ENCODE measurements at regions not wholly inside any gene's neighbourhood (a gene's known extent, or its start where the extent isn't known, plus 50 kb on each side); places are given as distances from the start of the nearest gene placed in this dataset.

DNA sequence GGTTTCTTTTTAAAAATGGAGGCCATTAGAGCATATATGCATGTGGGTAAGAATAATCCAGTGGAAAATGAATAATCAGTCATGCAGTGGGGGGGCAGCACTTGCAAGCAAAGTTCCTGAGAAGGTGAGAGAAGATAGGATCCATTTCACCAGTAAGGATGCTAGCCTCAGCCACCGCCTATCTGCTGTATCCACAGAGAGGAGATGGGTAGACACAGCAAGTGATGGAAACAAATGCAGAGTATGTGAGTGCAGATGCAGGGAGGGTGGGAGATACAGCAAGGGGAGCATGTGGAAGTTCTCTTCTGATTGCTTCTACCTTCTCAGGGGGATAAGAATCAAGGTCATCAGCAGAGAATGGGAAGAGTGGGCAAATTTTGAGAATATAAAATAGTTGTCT lies 171.4 kb upstream of the PDE1C start:
- H3K27ac ChIP-seq (ENCODE audit: low read depth, low read length) = no peak overlapping the region
- no peak for ATAC-seq
- peaks cover 34% of the 10 kb centered on the region for H3K27me3 ChIP-seq (ENCODE audit: insufficient read depth, low read length)
- ChIA-PET POLR2A (no interaction called here), CTCF (no interaction called here), RAD21 (ENCODE audit: low non-redundant PET in 1 of 2, low total read pairs in 2 of 2, uncharacterized antibody in 2 of 2, unreplicated experiment in 2 of 2) (no interaction called here)
- H3K9me2 ChIP-seq (ENCODE audit: insufficient read depth) = no peaks in the 10 kb centered on the region
- no peaks in the 10 kb centered on the region for H3K4me1 ChIP-seq (ENCODE audit: control insufficient read depth in 1 of 2, insufficient read depth in 2 of 2, low read length in 2 of 2)
- H3K9me3 ChIP-seq (ENCODE audit: control insufficient read depth in 1 of 2, insufficient read depth in 1 of 2, low read depth in 1 of 2, low read length in 2 of 2) = no peaks in the 10 kb centered on the region
- no peak overlapping the region for H2AFZ ChIP-seq (ENCODE audit: low read depth, low read length, poor library complexity, severe bottlenecking)
- no peaks in the 10 kb centered on the region for H4K20me1 ChIP-seq (ENCODE audit: insufficient read depth)
- H3K36me3 ChIP-seq (ENCODE audit: control insufficient read depth in 1 of 2, insufficient read depth in 2 of 2, low read length in 2 of 2) = no peaks in the 10 kb centered on the region
- no peak overlapping the region for H3K4me2 ChIP-seq (ENCODE audit: low read length)
- no peaks in the 10 kb centered on the region for H3K79me2 ChIP-seq (ENCODE audit: insufficient read depth, low read length)
- intact Hi-C loops (cut with micrococcal nuclease) = no loop called here
- BruUV-seq (replicated peaks) = no TSS peak
- no peak overlapping the region for H3K4me3 ChIP-seq (replicated peaks in 1 of 2; ENCODE audit: low read depth in 1 of 2, low read length in 2 of 2)
- TF ChIP-seq, protein P1, sequence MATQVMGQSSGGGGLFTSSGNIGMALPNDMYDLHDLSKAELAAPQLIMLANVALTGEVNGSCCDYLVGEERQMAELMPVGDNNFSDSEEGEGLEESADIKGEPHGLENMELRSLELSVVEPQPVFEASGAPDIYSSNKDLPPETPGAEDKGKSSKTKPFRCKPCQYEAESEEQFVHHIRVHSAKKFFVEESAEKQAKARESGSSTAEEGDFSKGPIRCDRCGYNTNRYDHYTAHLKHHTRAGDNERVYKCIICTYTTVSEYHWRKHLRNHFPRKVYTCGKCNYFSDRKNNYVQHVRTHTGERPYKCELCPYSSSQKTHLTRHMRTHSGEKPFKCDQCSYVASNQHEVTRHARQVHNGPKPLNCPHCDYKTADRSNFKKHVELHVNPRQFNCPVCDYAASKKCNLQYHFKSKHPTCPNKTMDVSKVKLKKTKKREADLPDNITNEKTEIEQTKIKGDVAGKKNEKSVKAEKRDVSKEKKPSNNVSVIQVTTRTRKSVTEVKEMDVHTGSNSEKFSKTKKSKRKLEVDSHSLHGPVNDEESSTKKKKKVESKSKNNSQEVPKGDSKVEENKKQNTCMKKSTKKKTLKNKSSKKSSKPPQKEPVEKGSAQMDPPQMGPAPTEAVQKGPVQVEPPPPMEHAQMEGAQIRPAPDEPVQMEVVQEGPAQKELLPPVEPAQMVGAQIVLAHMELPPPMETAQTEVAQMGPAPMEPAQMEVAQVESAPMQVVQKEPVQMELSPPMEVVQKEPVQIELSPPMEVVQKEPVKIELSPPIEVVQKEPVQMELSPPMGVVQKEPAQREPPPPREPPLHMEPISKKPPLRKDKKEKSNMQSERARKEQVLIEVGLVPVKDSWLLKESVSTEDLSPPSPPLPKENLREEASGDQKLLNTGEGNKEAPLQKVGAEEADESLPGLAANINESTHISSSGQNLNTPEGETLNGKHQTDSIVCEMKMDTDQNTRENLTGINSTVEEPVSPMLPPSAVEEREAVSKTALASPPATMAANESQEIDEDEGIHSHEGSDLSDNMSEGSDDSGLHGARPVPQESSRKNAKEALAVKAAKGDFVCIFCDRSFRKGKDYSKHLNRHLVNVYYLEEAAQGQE (IDR thresholded peaks at IDR 0.05; ENCODE audit: low read depth) = no peak
- TF ChIP-seq EGR1 (IDR thresholded peaks at IDR 0.05; ENCODE audit: low read depth) = no peak
- no peak for TF ChIP-seq POLR2A (IDR thresholded peaks at IDR 0.05; ENCODE audit: borderline replicate concordance, extremely low read depth, insufficient read depth, insufficient read length)
- H3K9ac ChIP-seq (ENCODE audit: low read length) = no peak overlapping the region
- DNase-seq (ENCODE audit: low read depth, low spot score) = no peak

DNA sequence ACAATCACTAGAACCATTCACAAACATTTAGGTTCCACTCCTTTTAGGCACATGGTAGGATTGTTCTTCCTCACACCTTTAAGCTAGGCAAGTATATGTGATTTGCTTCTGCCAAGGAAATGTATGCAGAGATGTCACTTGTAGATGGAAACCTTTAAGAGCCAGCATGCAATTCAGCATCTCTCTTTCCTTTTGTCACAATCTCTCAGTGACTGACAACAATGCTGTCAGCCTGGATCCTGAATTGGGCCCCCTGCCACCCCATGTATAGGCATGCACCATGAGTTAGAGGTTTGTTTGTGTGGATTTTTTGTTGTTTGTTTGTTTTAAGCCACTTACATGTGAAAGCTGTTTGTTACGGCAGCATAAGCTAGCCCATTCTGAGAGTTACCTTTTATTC lies 169.6 kb upstream of the PDE1C start:
- no peak for ATAC-seq
- Histone ChIP-seq H3K4me2 (ENCODE audit: low read length) (no peak overlapping the region), H3K27me3 (ENCODE audit: insufficient read depth, low read length) (peaks cover 27% of the 10 kb centered on the region), H3K4me3 (replicated peaks in 1 of 2; ENCODE audit: low read depth in 1 of 2, low read length in 2 of 2) (no peak overlapping the region), H3K9me2 (ENCODE audit: insufficient read depth) (no peaks in the 10 kb centered on the region), H3K27ac (ENCODE audit: low read depth, low read length) (no peak overlapping the region), H2AFZ (ENCODE audit: low read depth, low read length, poor library complexity, severe bottlenecking) (no peak overlapping the region), H3K9me3 (ENCODE audit: control insufficient read depth in 1 of 2, insufficient read depth in 1 of 2, low read depth in 1 of 2, low read length in 2 of 2) (0 out of 4 replicates have a peak, but pooled peaks cover 0 to 4% of the 10 kb centered on the region in 2 experiments), H3K9ac (ENCODE audit: low read length) (no peak overlapping the region), H3K4me1 (ENCODE audit: control insufficient read depth in 1 of 2, insufficient read depth in 2 of 2, low read length in 2 of 2) (no peaks in the 10 kb centered on the region), H3K79me2 (ENCODE audit: insufficient read depth, low read length) (no peaks in the 10 kb centered on the region), H4K20me1 (ENCODE audit: insufficient read depth) (no peaks in the 10 kb centered on the region), H3K36me3 (ENCODE audit: control insufficient read depth in 1 of 2, insufficient read depth in 2 of 2, low read length in 2 of 2) (no peaks in the 10 kb centered on the region)
- ChIA-PET POLR2A (no interaction called here), RAD21 (ENCODE audit: low non-redundant PET in 1 of 2, low total read pairs in 2 of 2, uncharacterized antibody in 2 of 2, unreplicated experiment in 2 of 2) (no interaction called here), CTCF (no interaction called here)
- intact Hi-C loops (cut with micrococcal nuclease) = no loop called here
- no peak for DNase-seq (ENCODE audit: low read depth, low spot score)
- no TSS peak for BruUV-seq (replicated peaks)
- TF ChIP-seq CBX3 (IDR thresholded peaks at IDR 0.05; ENCODE audit: low read depth) (no peak), SIN3A (IDR thresholded peaks at IDR 0.05; ENCODE audit: low read depth) (no peak), ZFX (IDR thresholded peaks at IDR 0.05) (no peak), TCF7L2 (IDR thresholded peaks at IDR 0.05; ENCODE audit: borderline replicate concordance, extremely low read depth, insufficient read depth, insufficient read length) (no peak), SP1 (IDR thresholded peaks at IDR 0.05; ENCODE audit: low read depth) (no peak)
- TF ChIP-seq, protein P1 (IDR thresholded peaks at IDR 0.05; ENCODE audit: low read depth) = no peak
- TF ChIP-seq, protein P2, sequence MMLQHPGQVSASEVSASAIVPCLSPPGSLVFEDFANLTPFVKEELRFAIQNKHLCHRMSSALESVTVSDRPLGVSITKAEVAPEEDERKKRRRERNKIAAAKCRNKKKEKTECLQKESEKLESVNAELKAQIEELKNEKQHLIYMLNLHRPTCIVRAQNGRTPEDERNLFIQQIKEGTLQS (IDR thresholded peaks at IDR 0.05) = no peak

Measured in HCT116 (cell line).